HG03108 (cell line): ENCODE measurements at regions not wholly inside any gene's neighbourhood (a gene's known extent, or its start where the extent isn't known, plus 50 kb on each side); places are given as distances from the start of the nearest gene placed in this dataset.

Experiments used
- ATAC-seq: cut with Tn5 transposase; IDR thresholded peaks from one replicate; pipeline ENCODE4 v1.9.1; 2021; ENCODE audit warnings: moderate library complexity; ENCODE audit not compliant: unreplicated experiment

GRCh38 chr11:33646629-33647028, 54.0 kb downstream of the C11orf91 start:
- no peak for ATAC-seq

- ATAC-seq, result no peak
Measured at GRCh38 chr11:33646168-33646567, 54.5 kb downstream of the C11orf91 start.

GRCh38 chr11:33645686-33646085, 54.9 kb downstream of the C11orf91 start:
- ATAC-seq, result no peak

- ATAC-seq, result no peak
Measured at GRCh38 chr11:33643167-33643824, 57.3 kb downstream of the C11orf91 start.

- no peak for ATAC-seq
Measured at GRCh38 chr11:33642461-33643166, 58.0 kb downstream of the C11orf91 start.

GRCh38 chr11:33640730-33641371, 59.8 kb downstream of the C11orf91 start:
- ATAC-seq, result no peak

- ATAC-seq, result no peak
Measured at GRCh38 chr11:33638608-33639007, 62.0 kb downstream of the C11orf91 start.

- no peak for ATAC-seq
Measured at GRCh38 chr11:33636104-33636503, 64.5 kb downstream of the C11orf91 start.

- no peak for ATAC-seq
Measured at GRCh38 chr11:33635161-33635560, 65.5 kb downstream of the C11orf91 start.

GRCh38 chr11:33634291-33634834, 66.3 kb downstream of the C11orf91 start:
- ATAC-seq, result no peak

- no peak for ATAC-seq
Measured at GRCh38 chr11:33633251-33634003, 67.2 kb downstream of the C11orf91 start.

GRCh38 chr11:33631749-33632091, 68.9 kb downstream of the C11orf91 start:
- no peak for ATAC-seq

- ATAC-seq, result no peak
Measured at GRCh38 chr11:33630936-33631748, 69.5 kb downstream of the C11orf91 start.

GRCh38 chr11:33624083-33624482, 76.5 kb downstream of the C11orf91 start:
- ATAC-seq, result no peak

GRCh38 chr11:33622806-33623205, 77.8 kb downstream of the C11orf91 start:
- ATAC-seq, result no peak

- no peak for ATAC-seq
Measured at GRCh38 chr11:33622186-33622585, 78.4 kb downstream of the C11orf91 start.

GRCh38 chr11:33620423-33621171, 80.0 kb downstream of the C11orf91 start:
- ATAC-seq, result no peak

- no peak for ATAC-seq
Measured at GRCh38 chr11:33618956-33619355, 81.7 kb downstream of the C11orf91 start.

GRCh38 chr11:33618351-33618710, 82.3 kb downstream of the C11orf91 start:
- no peak for ATAC-seq
